Stromal cell of bone marrow (primary cell): ENCODE measurements at regions not wholly inside any gene's neighbourhood (a gene's known extent, or its start where the extent isn't known, plus 50 kb on each side); places are given as distances from the start of the nearest gene placed in this dataset.

Experiments
- DNase-seq: peaks from one replicate; pipeline ENCODE4 v3.0.0-alpha.2; 2012; ENCODE audit warnings: low read depth

- DNase-seq = peak; percentile 98
Observed at GRCh38 chr7:131188367-131189339, 139.0 kb upstream of the MKLN1 start.

GRCh38 chr7:131189488-131189887, 138.2 kb upstream of the MKLN1 start:
- DNase-seq = no peak

GRCh38 chr7:131190146-131190545, 137.5 kb upstream of the MKLN1 start:
- DNase-seq = no peak

- DNase-seq = no peak
Observed at GRCh38 chr7:131190581-131190980, 137.1 kb upstream of the MKLN1 start.

- DNase-seq = no peak
Observed at GRCh38 chr7:131194070-131194865, 133.4 kb upstream of the MKLN1 start.

- no peak for DNase-seq
Observed at GRCh38 chr7:131196803-131197202, 130.9 kb upstream of the MKLN1 start.

- peak; percentile 69 for DNase-seq
Observed at GRCh38 chr7:131197920-131198615, 129.6 kb upstream of the MKLN1 start.

- DNase-seq = no peak
Observed at GRCh38 chr7:131202451-131202850, 125.2 kb upstream of the MKLN1 start.

GRCh38 chr7:131203291-131203976, 124.2 kb upstream of the MKLN1 start:
- no peak for DNase-seq

GRCh38 chr7:131208777-131209176, 118.9 kb upstream of the MKLN1 start:
- no peak for DNase-seq

- DNase-seq = no peak
Observed at GRCh38 chr7:131210618-131211017, 117.1 kb upstream of the MKLN1 start.

GRCh38 chr7:131211500-131211899, 116.2 kb upstream of the MKLN1 start:
- no peak for DNase-seq

GRCh38 chr7:131212114-131212513, 115.6 kb upstream of the MKLN1 start:
- DNase-seq = no peak

- DNase-seq = no peak
Observed at GRCh38 chr7:131218727-131219128, 108.9 kb upstream of the MKLN1 start.

GRCh38 chr7:131219312-131220041, 108.2 kb upstream of the MKLN1 start:
- DNase-seq = no peak

- DNase-seq = no peak
Observed at GRCh38 chr7:131221061-131221460, 106.6 kb upstream of the MKLN1 start.

- DNase-seq = no peak
Observed at GRCh38 chr7:131222171-131222570, 105.5 kb upstream of the MKLN1 start.

GRCh38 chr7:131223151-131223550, 104.5 kb upstream of the MKLN1 start:
- DNase-seq = no peak

GRCh38 chr7:131224996-131225395, 102.7 kb upstream of the MKLN1 start:
- no peak for DNase-seq

- DNase-seq = peak; percentile 44
Observed at GRCh38 chr7:131225619-131226513, 101.8 kb upstream of the MKLN1 start.
